Renal cortex interstitium (tissue), 11 donors: ENCODE measurements at regions not wholly inside any gene's neighbourhood (a gene's known extent, or its start where the extent isn't known, plus 50 kb on each side); places are given as distances from the start of the nearest gene placed in this dataset.
"Not testable (repeated sequence)": the region's sequence is repeated elsewhere in the genome, so short reads cannot be mapped to it uniquely, and the experiment has no call there.

Experiments used
- DNase-seq, 11 donors: peaks; one replicate each; pipeline ENCODE4 v3.0.0-alpha.2; 2013; ENCODE audit warnings: low read depth in 9 of 11, low spot score in 4 of 11; ENCODE audit errors: extremely low read depth in 1 of 11

DNA sequence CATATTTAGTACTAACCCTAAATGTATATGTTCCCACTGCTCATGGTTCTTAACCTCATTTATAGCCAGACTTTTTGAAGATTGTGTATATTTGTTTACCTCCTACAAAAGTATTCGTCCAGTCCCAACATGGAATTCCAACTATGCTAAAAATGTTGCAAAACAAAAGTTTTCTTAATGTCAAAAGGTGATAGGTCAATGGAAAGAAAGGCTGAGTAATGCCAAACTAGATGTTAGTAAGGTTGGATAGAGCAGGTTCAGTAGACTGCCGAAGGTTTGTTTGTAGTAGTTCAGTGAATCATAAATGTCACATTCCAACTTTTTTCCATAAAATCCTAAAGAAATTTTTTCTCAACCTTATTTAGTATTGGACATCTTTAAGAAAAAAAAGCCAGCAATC lies 874.5 kb downstream of the FLRT2 start:
- no peak for DNase-seq

DNA sequence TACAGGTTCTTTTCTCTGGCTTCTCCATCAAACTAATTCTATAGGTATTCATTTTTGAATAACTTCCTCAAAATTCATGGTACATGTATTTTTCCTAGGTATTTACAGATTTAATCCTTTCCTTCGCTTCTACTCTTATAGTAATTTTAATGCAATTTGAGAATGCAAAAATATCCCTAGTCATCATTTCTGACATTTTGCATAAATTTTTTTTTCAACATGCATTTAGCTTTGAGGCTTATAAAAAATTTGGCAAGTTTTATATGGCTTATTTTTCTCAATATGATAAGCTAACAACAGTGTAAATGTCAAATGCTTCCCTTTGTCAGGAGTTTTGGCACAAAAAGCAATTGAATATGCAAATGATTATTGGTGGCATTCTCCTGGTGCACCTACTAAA lies 872.6 kb downstream of the FLRT2 start:
- no peak for DNase-seq

DNA sequence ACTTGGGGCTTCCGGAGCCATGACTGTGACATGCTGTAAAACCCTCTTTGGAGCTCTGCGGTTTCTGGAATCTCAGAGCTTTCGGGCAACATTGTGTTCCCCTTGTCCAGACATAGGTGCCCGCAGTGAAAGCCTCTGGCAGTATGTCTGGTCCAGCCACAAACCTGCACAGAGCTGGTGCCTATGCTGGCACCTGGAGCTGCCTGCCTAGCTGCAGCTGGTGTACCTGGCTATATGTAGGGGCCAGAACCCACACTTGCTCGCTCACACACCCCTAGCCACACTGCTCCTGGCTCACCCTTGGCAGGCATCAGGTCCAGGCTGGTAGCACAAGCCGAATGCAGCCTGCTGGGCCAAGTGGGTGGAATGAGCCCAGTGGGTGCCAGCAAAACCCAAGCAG lies 861.1 kb downstream of the FLRT2 start:
- DNase-seq, result no peak

DNA sequence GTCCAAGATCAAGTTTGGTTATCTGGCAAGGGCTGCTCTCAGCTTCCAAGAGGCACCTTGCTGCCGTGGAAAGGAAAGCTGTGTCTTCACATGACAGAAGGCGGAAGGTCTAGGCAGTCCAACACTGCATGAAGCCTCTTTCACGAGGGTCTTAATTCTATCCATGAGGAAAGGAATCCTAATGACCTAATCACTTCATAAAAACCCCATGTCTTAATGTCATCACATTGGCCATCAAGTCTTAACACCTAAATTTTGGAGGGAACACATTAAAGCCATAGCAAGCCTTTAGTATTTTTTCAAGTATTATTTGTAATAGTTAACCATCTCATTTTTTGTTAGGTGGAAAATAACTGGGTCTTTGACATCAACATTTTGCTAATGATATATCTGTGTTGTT lies 858.3 kb downstream of the FLRT2 start:
- no peak for DNase-seq

DNA sequence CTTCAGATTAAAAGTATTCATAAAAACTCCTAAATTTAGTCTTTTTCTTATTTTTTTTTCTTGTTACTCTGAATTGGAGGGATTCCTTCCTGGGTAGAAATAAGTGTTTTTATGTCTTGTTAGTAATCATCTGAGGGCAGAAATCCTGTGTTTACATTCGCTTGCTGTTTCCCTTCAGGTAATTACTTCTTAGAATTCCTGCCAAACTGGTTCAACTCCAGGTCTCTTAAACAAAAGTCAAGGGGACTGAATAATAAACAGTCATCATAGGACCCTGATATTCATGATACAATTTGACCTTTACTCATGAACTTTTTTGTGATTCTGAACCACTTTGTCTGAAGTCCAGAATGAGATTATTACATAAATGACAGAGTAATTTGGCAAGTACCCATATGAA lies 843.9 kb downstream of the FLRT2 start:
- peak in 5 of 11 donors; percentile 11 to 33 (median 17) for DNase-seq

DNA sequence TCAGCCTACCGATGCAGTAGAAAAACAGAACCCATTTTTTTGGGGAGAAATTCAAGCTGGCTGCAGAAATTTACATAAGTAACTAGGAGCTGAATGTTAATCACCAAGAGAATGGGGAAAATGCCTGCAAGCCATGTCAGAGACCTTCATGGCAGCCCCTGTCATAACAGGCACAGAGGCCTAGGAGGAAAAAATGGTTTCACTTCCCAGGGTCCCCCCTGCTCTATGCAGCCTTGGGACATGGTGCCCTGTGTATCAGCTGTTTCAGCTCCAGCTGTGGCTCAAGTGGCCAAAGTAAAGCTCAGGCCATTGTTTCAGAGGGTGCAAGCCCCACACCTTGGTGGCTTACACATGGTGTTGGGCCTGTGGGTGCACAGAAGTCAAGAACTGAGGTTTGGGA lies 842.5 kb downstream of the FLRT2 start:
- DNase-seq, result no peak

DNA sequence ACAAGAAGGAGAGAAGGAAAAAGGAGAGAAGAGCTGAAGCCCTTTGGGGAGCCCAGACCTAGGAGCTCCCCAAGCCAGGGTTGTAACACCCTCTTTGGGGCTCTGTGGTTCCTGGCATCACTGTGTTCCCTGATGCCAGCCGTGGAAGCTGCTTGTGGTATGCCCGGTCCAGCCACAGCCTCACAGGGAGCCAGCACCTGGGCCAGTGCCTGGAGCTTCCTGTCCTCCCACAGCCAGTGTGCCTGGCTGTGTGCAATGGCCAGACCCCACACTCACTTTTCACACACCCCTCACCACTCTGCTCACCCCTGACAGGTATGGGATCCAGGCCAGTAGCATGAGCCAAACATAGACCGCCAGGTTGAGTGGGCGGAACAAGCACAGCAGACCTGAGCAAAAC lies 834.7 kb downstream of the FLRT2 start:
- DNase-seq, result no peak

DNA sequence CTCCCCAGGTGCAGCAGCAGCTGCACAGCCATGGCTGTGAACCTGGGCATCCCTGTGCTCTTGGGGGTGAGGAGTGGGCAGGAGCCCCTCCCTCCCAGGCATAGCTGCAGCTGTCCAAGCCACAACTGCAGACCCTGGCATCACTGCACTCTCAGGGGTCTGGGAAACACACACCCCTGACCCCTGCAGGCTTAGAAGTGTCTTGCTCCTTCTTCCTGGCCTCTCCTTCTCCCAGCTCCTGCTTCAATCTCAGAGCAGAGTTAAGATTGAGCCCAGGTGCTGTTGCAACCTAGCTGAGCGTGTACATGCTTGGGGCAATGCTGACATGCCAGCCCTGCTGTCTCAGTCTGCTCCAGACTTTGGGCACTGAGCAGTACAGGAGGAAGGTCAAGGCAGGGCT lies 833.6 kb downstream of the FLRT2 start:
- DNase-seq, result no peak

DNA sequence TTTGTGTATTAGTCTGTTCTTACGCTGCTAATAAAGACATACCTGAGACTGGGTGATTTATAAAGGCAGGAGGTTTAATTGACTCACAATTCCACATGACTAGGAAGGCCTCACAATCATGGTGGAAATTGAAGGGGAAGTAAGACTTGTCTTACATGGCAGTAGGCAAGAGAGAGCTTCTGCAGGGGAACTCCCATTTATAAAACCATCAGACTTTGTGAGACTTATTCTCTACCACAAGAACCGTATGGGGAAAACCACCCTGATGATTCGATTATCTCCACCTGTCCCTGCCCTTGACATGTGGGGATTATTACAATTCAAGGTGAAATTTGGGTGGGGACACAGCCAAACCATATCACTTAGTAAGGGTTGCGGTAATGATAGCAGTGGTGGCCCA lies 833.1 kb downstream of the FLRT2 start:
- no peak for DNase-seq

DNA sequence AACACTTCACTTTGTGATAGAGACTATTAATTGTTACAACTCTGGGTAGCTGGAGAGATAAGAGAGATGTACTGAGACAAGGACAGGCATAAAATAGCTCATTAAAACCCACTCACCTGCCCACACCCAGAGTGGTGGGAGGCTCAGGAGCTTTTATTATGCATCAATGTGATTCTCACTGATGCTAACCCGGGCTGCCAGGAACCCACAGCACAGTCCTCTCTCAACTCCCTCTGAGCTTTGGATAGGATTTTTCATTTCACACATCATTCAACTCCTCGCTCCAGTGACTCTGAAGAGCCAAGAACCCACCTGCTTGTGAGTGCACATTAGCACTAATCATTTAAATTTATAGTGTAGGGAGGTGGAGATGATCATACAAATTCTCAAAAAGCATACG lies 827.9 kb downstream of the FLRT2 start:
- peak in 8 of 11 donors; percentile 6 to 34 (median 20) for DNase-seq

DNA sequence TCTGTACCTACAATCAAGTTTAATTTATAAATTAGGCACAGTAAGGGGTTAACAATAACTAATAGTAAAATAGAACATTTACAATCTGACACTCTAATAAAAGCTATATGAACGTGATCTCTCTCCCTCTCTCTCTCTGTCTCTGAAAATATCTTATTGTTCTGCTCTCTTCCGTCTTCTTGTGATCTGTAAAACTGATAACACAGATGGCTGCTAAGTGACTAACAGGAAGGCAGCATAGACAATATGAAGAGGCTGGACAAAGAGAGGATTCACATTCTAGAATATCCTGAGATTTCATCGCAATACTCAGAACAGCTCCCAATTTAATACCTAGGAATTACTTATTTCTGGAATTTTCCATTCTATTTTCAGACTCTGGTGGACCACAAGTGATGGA lies 827.2 kb downstream of the FLRT2 start:
- DNase-seq, result no peak

DNA sequence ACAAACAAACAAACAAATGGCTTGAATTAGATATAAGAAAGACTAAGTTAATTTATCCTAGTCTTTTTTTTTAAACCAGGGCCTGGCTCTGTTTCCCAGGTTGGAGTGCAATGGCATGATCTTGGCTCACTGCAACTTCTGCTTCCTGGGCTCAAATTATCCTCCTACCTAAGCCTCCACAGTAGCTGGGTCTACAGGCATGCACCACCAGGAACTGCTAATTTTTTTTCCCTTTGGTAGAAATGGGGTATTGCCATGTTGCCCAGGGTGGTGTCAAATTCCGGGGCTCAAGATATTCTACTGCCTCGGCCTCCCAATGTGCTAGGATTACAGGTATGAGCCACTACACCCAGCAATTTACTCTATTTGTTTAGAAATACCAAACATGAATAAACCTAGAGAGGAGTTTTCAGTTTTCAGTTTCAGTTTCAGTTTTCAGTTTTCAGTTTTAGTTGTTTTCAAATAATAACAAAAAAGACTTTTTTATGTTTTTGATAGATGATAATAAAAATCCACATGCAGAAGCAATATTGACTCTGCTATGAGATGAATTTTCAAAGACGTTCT lies 817.0 kb downstream of the FLRT2 start:
- no peak for DNase-seq

DNA sequence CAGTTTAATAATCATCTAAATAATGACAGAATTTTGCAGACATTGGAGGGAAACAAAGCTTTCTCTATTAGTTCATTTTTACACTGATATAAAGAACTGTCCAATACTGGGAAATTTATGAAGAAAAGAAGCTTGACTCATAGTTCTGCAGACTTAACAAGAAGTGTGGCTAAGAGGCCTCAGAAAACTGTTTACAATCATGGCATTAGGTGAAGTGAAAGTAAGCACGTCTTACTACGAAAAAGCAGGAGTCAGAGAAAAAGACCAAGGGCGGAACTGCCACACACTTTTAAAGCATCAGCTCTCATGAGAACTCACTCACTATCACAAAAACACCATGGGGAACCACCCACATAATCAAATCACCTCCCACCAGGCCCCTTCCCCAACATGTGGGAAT lies 804.4 kb downstream of the FLRT2 start:
- DNase-seq, result no peak

DNA sequence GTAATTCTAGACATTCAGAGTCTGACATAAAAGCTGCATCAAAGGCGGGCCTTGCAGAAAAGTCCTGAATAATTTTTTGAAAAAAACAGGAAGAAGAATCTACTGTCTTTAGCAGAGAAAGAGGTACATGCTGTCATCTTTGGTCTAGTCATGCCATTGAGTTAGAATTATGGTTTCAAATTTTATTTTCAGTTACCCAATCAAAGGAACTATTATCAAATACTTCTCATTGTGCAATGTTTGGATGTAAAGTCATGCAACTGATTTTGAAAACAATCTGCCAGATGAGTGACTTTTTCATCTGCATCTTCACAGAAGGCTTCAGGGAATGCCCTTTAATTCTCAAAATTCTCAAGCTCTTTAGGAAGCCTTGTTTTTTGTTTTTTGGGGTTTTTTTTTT lies 803.5 kb downstream of the FLRT2 start:
- DNase-seq, result no peak

DNA sequence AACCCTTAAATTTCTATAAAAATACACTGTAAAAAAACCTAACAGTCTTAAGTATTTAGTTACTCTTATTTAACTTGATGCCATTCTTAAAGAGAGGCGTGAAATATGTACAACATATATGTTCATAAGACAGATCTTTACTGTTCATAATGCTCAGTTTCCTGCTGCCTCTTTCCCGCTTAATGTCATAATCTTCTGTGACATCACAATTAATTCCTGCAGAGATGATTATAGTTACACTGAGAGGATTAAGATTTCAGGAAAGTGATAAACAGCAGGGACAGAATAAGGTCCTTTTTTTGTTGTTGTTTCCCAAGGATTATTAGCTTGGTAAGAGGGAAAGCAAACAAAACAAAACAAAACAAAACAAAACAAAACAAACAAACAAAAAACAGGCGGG lies 801.4 kb downstream of the FLRT2 start:
- no peak for DNase-seq

DNA sequence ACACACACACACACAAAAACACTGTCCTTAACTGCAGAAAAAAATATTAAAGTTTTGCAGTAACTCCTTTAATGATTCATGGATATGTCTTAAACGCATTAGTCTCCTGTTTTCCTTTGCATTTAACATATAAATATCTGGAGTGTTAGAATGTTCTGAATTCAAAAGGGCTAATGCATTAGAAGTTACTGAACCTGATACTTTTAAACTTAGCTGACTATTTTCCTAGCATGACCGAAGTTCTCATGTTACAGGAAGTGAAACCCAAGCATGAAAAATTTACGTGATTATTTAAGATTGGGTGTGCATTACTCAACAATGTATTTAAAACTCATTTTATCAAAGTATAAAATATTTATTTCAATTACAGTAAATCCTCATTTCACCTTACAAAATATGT lies 791.2 kb downstream of the FLRT2 start:
- DNase-seq, result peak in 5 of 11 donors; percentile 8 to 30 (median 18)

DNA sequence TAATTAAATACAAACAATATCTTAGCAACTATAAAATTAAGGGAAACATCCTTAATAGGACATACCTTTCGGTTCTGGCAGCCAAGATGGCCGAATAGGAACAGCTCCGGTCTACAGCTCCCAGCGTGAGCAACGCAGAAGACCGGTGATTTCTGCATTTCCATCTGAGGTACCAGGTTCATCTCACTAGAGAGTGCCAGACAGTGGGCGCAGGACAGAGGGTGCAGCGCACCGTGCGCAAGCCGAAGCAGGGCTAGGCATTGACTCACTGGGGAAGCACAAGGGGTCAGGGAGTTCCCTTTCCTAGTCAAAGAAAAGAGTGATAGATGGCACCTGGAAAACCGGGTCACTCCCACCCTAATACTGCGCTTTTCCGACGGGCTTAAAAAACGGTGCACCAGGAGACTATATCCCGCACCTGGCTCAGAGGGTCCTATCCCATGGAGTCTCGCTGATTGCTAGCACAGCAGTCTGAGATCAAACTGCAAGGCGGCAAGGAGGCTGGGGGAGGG lies 782.3 kb downstream of the FLRT2 start:
- not testable (repeated sequence) for DNase-seq

DNA sequence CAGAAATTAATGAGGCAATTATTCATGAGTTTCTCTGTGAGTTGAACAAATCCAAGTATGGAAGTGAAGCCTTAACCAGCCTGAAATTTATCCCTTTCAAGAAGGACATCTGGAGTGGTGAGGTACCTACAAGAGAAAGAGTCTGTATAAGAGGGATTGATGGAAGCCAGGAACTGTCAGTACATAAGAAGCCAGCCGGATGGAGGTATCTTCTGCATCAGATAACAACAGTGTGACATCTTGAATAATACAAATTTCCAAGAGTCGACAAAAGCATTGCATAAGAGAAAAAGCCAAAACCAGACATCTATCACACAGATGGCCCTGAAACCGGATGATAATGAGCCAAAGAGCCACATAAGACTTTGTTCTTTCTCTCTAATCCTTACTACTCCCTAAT lies 781.2 kb downstream of the FLRT2 start:
- DNase-seq, result no peak

DNA sequence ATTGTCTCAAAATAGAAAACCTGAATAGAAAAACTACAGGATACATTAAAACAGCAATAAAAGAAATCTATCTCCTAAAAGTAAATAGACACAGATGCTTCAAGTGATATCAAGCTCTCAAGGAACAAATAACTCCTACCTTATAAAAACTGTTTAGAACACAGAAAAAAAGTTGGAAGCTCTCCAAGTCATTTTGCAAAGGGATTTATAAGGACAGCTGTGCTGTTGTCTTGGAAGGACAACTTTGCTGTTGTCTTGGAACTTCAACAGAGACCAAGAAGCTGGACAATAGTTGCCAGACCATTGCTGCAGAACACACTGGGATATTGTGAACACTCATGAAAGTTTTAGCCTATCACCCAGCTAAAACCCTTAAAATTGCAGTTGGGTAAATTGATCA lies 780.7 kb downstream of the FLRT2 start:
- DNase-seq, result no peak

DNA sequence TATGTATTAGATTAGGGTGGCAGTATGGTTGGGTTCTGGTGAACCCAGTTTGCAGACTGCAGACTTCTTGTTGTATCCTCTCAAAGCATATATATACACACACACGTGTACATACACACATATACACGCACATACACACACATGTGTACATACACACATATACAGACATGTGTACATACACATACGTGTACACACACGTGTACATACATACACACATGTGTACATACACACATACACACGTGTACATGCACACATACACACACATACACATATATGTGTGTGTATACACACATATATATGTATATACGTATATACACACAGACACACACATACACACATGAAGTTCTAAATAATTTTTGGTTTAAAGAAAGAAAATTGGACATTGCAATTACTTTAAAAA lies 780.2 kb downstream of the FLRT2 start:
- no peak for DNase-seq

DNA sequence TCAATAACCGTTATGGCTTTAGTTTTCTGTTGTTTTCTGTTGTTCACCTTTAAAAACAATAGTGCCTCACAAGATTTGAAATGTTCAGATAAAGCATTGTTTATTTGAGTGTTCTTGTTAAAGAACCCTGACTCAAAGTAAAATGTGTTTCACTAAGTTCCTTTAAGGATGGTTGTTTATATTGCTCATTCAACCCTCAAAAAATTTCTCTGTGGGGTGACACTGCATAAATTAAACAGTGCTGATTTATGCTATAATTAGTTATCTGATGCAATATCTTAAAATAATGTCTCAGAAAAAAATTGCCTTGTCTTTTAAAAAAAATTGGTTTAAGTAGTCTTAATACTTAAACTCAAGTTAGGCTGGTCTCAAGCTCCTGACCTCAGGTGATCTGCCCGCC lies 775.1 kb downstream of the FLRT2 start:
- DNase-seq, result no peak

DNA sequence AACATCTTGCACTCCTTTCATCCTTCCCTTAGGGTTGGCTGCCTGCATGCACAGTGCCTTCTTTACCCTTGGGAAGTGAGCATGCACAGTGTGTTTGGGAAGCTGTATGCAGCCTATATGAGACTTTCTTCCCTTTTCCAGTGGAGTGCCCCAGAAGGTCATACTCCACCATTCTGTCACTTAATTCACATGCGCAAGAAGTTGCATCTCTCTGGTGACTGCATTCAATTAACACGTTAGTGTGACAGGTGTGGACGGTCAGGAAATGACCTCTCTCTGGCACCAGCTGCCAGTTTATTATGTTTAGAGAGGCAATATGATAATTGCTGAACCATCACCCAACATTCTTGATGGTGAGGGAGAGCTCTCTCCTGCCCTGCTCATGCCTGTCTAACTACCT lies 770.0 kb downstream of the FLRT2 start:
- DNase-seq, result no peak
